ENCODE measurements at regions not wholly inside any gene's neighbourhood (a gene's known extent, or its start where the extent isn't known, plus 50 kb on each side); places are given as distances from the start of the nearest gene placed in this dataset.

- Histone ChIP-seq H3K4me1 (peaks cover 4% of the 10 kb centered on the region), H3K4me3 (no peak overlapping the region), H3K27me3 (no peaks in the 10 kb centered on the region), H3K36me3 (no peaks in the 10 kb centered on the region), H3K9me3 (no peaks in the 10 kb centered on the region), H3K27ac (peak overlapping the region; percentile 10)
- TF ChIP-seq, protein P1, sequence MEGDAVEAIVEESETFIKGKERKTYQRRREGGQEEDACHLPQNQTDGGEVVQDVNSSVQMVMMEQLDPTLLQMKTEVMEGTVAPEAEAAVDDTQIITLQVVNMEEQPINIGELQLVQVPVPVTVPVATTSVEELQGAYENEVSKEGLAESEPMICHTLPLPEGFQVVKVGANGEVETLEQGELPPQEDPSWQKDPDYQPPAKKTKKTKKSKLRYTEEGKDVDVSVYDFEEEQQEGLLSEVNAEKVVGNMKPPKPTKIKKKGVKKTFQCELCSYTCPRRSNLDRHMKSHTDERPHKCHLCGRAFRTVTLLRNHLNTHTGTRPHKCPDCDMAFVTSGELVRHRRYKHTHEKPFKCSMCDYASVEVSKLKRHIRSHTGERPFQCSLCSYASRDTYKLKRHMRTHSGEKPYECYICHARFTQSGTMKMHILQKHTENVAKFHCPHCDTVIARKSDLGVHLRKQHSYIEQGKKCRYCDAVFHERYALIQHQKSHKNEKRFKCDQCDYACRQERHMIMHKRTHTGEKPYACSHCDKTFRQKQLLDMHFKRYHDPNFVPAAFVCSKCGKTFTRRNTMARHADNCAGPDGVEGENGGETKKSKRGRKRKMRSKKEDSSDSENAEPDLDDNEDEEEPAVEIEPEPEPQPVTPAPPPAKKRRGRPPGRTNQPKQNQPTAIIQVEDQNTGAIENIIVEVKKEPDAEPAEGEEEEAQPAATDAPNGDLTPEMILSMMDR (IDR thresholded peaks at IDR 0.05): no peak
- TF ChIP-seq POLR2A (IDR thresholded peaks at IDR 0.05) (no peak), EP300 (IDR thresholded peaks at IDR 0.05) (no peak), POLR2AphosphoS5 (IDR thresholded peaks at IDR 0.05) (no peak)
- 94% methylated on average over 1 of the region's 1 CpG for WGBS
- no peak for DNase-seq (ENCODE audit: low spot score in 2 of 2)
Observed at GRCh38 chr2:38232454-38232853, 144.6 kb downstream of the ATL2 start.

GRCh38 chr2:38230756-38231155, 146.3 kb downstream of the ATL2 start:
- Histone ChIP-seq H3K9me3 (no peaks in the 10 kb centered on the region), H3K27me3 (no peaks in the 10 kb centered on the region), H3K4me1 (peaks cover 4% of the 10 kb centered on the region), H3K36me3 (no peaks in the 10 kb centered on the region), H3K27ac (no peak overlapping the region), H3K4me3 (no peak overlapping the region)
- 79% methylated on average over 4 of the region's 4 CpGs for WGBS
- TF ChIP-seq POLR2AphosphoS5 (IDR thresholded peaks at IDR 0.05) (no peak), POLR2A (IDR thresholded peaks at IDR 0.05) (no peak), EP300 (IDR thresholded peaks at IDR 0.05) (no peak)
- TF ChIP-seq, protein P1 (IDR thresholded peaks at IDR 0.05): no peak
- no peak for DNase-seq (ENCODE audit: low spot score in 2 of 2)

GRCh38 chr2:38228753-38229152, 148.3 kb downstream of the ATL2 start:
- Histone ChIP-seq H3K36me3 (no peaks in the 10 kb centered on the region), H3K4me1 (peaks cover 1% of the 10 kb centered on the region), H3K27me3 (peaks cover 6% of the 10 kb centered on the region), H3K9me3 (no peaks in the 10 kb centered on the region), H3K27ac (no peak overlapping the region), H3K4me3 (no peak overlapping the region)
- DNase-seq (ENCODE audit: low spot score in 2 of 2): no peak
- TF ChIP-seq POLR2A (IDR thresholded peaks at IDR 0.05) (no peak), EP300 (IDR thresholded peaks at IDR 0.05) (no peak), POLR2AphosphoS5 (IDR thresholded peaks at IDR 0.05) (no peak)
- TF ChIP-seq, protein P1 (IDR thresholded peaks at IDR 0.05): no peak

GRCh38 chr2:38224821-38225437, 149.0 kb upstream of the CYP1B1 start:
- Histone ChIP-seq H3K36me3 (no peaks in the 10 kb centered on the region), H3K9me3 (no peaks in the 10 kb centered on the region), H3K27ac (no peak overlapping the region), H3K4me3 (no peak overlapping the region), H3K4me1 (no peaks in the 10 kb centered on the region), H3K27me3 (peaks cover 6% of the 10 kb centered on the region)
- WGBS: 83% methylated on average over 1 of the region's 1 CpG
- DNase-seq (ENCODE audit: low spot score in 2 of 2): no peak
- TF ChIP-seq POLR2A (IDR thresholded peaks at IDR 0.05) (no peak), EP300 (IDR thresholded peaks at IDR 0.05) (no peak), POLR2AphosphoS5 (IDR thresholded peaks at IDR 0.05) (no peak)
- TF ChIP-seq, protein P1 (IDR thresholded peaks at IDR 0.05): no peak

- TF ChIP-seq EP300 (IDR thresholded peaks at IDR 0.05) (no peak), POLR2AphosphoS5 (IDR thresholded peaks at IDR 0.05) (no peak), POLR2A (IDR thresholded peaks at IDR 0.05) (no peak)
- TF ChIP-seq, protein P1 (IDR thresholded peaks at IDR 0.05): no peak
- H3K9me3 ChIP-seq: no peaks in the 10 kb centered on the region
- H3K4me1 ChIP-seq: peaks cover 1% of the 10 kb centered on the region
- no peak overlapping the region for H3K4me3 ChIP-seq
- no peak for DNase-seq (ENCODE audit: low spot score in 2 of 2)
- H3K27ac ChIP-seq: no peak overlapping the region
- H3K27me3 ChIP-seq: peaks cover 6% of the 10 kb centered on the region
- no peaks in the 10 kb centered on the region for H3K36me3 ChIP-seq
- 94% methylated on average over 2 of the region's 2 CpGs for WGBS
Observed at GRCh38 chr2:38224181-38224580, 148.2 kb upstream of the CYP1B1 start.

All from suprapubic skin (tissue), 4 donors.